PC-9 (cell line): ENCODE measurements at regions not wholly inside any gene's neighbourhood (a gene's known extent, or its start where the extent isn't known, plus 50 kb on each side); places are given as distances from the start of the nearest gene placed in this dataset.

Experiments
- EZH2 ChIP-seq: fragments of 200-600 bp; sonication (generic); IDR thresholded peaks from 2 replicates; pipeline ENCODE4 v1.8.0; 2017; ENCODE audit warnings: antibody characterized with exemption, low read depth
- TF ChIP-seq, protein P1 (sequence below): fragments of 200-600 bp; sonication (generic); conservative IDR thresholded peaks from 2 replicates; pipeline ENCODE4 v1.6.1; 2017; ENCODE audit warnings: mixed run types, antibody characterized with exemption, mild to moderate bottlenecking, moderate library complexity

GRCh38 chr11:104594228-104594958 is 303.9 kb downstream of the CASP12 start:
- TF ChIP-seq, protein P1, sequence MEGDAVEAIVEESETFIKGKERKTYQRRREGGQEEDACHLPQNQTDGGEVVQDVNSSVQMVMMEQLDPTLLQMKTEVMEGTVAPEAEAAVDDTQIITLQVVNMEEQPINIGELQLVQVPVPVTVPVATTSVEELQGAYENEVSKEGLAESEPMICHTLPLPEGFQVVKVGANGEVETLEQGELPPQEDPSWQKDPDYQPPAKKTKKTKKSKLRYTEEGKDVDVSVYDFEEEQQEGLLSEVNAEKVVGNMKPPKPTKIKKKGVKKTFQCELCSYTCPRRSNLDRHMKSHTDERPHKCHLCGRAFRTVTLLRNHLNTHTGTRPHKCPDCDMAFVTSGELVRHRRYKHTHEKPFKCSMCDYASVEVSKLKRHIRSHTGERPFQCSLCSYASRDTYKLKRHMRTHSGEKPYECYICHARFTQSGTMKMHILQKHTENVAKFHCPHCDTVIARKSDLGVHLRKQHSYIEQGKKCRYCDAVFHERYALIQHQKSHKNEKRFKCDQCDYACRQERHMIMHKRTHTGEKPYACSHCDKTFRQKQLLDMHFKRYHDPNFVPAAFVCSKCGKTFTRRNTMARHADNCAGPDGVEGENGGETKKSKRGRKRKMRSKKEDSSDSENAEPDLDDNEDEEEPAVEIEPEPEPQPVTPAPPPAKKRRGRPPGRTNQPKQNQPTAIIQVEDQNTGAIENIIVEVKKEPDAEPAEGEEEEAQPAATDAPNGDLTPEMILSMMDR = no peak
- no peak for TF ChIP-seq EZH2
